ENCODE measurements at regions not wholly inside any gene's neighbourhood (a gene's known extent, or its start where the extent isn't known, plus 50 kb on each side); places are given as distances from the start of the nearest gene placed in this dataset.
"Not testable (repeated sequence)": the region's sequence is repeated elsewhere in the genome, so short reads cannot be mapped to it uniquely, and the experiment has no call there.

DNA sequence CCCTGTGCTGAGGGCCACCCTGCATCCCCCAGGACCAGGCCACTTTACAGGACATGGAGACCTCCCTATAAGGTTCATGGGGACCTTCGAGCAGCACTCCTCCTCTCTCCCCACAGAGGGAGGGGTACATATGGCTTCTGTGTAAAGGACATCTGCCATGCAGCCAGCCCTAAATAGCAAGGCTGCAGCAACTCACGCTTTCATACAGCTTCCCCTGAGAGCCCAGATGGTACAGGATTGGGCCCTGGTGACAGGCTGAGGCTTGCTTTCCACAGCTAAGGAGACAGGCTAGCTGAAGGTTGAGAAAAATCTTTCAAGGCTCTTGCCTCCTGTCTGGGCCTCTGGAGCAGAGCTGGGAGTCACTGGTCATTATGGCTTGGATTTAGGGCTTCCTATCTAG is 147.0 kb upstream of the ZNF366 start:
- peaks cover 7% of the 10 kb centered on the region for H3K27me3 Mint-ChIP-seq
- no peaks in the 10 kb centered on the region for H3K4me1 Mint-ChIP-seq
- H3K27ac Mint-ChIP-seq = no peak overlapping the region
- H3K9me3 Mint-ChIP-seq = no peaks in the 10 kb centered on the region
- DNase-seq (ENCODE audit: low spot score in 2 of 2) (no peak), ATAC-seq (ENCODE audit: low read depth) (no peak)
- H3K36me3 Mint-ChIP-seq = no peaks in the 10 kb centered on the region
- H3K4me3 Mint-ChIP-seq = no peak overlapping the region

DNA sequence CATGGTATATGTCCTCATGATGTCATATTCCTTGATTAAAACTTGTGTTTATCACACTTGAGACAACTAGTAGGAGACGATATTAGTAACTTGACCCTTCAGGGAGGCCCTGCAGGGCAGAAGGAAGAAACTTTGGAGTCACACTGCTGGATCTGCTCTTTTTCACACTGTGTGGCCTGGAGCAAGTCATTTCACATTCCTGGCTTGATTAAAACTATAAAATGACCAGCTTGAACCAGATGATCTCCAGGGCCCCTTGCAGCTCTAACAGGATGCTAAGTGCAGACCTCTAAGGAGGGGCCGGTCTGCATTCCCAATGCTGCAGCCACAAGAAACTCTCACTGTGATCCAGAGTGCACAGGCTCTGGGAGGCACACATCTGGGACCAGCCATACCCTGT is 146.4 kb upstream of the ZNF366 start:
- Mint-ChIP-seq H3K27me3 (peaks cover 7% of the 10 kb centered on the region), H3K4me3 (no peak overlapping the region)
- no peak for ATAC-seq (ENCODE audit: low read depth)

DNA sequence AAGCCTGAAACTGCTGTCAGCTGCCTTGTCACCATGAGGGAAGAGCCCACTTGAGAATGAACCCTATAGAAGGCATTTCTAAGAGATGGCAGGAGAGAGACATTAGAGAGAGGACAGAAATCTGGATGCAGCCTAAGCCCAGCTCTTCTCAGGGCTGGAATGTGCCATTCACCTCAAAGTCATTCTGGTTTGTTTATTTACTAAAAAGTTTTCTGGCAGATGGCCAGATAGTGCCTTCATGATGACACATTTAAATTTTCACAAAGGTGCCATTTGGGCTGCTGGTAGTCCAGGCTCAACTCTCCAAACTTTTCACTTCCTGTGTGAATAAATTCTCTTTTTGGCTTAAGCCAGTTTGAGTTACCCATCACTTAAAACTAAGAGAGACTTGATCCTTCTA is 144.6 kb upstream of the ZNF366 start:
- no peak for DNase-seq (ENCODE audit: low spot score in 2 of 2)
- ATAC-seq (ENCODE audit: low read depth) = no peak
- no peaks in the 10 kb centered on the region for H3K36me3 Mint-ChIP-seq
- H3K27me3 Mint-ChIP-seq = peaks cover 7% of the 10 kb centered on the region
- no peaks in the 10 kb centered on the region for H3K4me1 Mint-ChIP-seq
- H3K27ac Mint-ChIP-seq = no peak overlapping the region
- no peaks in the 10 kb centered on the region for H3K9me3 Mint-ChIP-seq
- H3K4me3 Mint-ChIP-seq = no peak overlapping the region

More for the DNA sequence above, 146.4 kb upstream of the ZNF366 start:
- H3K4me1 Mint-ChIP-seq = no peaks in the 10 kb centered on the region
- H3K36me3 Mint-ChIP-seq = no peaks in the 10 kb centered on the region
- no peaks in the 10 kb centered on the region for H3K9me3 Mint-ChIP-seq
- DNase-seq (ENCODE audit: low spot score in 2 of 2) = no peak
- H3K27ac Mint-ChIP-seq = no peak overlapping the region

DNA sequence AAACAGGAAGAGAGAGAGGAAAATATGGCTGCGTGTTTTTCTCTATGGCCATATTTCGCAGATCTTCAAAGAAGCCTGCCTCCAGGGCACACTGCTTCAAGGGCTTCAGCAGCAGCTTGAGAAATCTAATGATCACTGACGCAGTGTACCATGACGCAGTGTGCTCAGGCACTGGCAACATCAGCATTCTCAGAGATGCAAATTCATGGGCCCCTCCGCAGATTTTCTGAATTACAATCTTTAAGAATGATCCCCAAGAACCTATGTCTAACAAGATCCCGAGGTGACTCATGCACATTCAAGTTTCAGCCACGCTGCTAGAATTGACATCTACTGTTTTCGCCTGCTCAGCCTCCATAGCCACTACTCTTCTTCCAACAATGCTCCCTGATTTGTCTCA is 143.9 kb upstream of the ZNF366 start:
- H3K4me3 Mint-ChIP-seq = no peak overlapping the region
- no peak overlapping the region for H3K27ac Mint-ChIP-seq
- H3K9me3 Mint-ChIP-seq = no peaks in the 10 kb centered on the region
- no peaks in the 10 kb centered on the region for H3K36me3 Mint-ChIP-seq
- DNase-seq (ENCODE audit: low spot score in 2 of 2) (no peak), ATAC-seq (ENCODE audit: low read depth) (no peak)
- H3K27me3 Mint-ChIP-seq = peaks cover 6% of the 10 kb centered on the region
- no peaks in the 10 kb centered on the region for H3K4me1 Mint-ChIP-seq

DNA sequence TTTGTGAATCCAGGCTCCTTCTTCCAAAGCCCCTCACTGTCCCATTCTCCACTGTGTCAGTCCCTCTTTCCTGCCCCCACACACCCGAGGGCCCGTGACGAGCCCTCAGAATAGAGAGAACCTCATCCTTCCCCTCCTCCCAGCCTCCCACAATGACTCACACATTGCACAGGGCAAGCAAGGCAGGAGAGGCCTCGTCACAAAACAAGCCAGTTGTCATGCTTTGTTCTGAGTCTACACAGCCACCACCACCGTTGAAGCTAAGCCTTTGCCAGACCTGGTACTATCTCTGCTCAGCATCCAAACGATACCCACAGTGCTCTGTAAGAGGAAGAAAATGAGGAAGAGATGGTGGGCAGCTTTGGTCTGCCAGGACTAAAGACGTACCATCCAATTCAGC is 142.2 kb upstream of the ZNF366 start:
- H3K27ac Mint-ChIP-seq = no peak overlapping the region
- no peaks in the 10 kb centered on the region for H3K36me3 Mint-ChIP-seq
- H3K4me1 Mint-ChIP-seq = no peaks in the 10 kb centered on the region
- ATAC-seq (ENCODE audit: low read depth) (no peak), DNase-seq (ENCODE audit: low spot score in 2 of 2) (no peak)
- no peak overlapping the region for H3K4me3 Mint-ChIP-seq
- H3K27me3 Mint-ChIP-seq = peaks cover 6% of the 10 kb centered on the region
- H3K9me3 Mint-ChIP-seq = no peaks in the 10 kb centered on the region

DNA sequence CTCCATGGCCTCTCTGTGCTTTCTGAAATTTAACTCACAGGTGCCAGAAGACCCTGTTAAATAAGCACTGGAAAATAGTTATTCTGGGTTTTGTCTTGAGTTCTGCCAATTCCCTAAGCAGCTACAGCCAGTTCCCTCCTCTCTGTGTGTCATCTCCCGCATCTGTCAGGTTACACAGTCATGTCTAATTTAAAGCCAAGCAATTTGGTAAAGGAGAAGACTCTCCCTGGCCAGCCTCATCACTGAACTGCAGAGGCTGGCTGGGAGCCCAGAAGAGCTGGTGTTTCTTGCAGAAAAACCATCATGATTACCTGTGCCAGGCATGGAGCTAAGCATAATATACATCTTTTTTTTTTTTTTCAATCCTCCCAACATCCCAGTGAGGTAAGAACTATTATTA is 141.3 kb upstream of the ZNF366 start:
- Mint-ChIP-seq H3K4me3 (no peak overlapping the region), H3K27me3 (peaks cover 6% of the 10 kb centered on the region), H3K9me3 (no peaks in the 10 kb centered on the region), H3K4me1 (no peaks in the 10 kb centered on the region), H3K36me3 (no peaks in the 10 kb centered on the region), H3K27ac (no peak overlapping the region)
- ATAC-seq (ENCODE audit: low read depth) = no peak
- DNase-seq (ENCODE audit: low spot score in 2 of 2) = no peak

DNA sequence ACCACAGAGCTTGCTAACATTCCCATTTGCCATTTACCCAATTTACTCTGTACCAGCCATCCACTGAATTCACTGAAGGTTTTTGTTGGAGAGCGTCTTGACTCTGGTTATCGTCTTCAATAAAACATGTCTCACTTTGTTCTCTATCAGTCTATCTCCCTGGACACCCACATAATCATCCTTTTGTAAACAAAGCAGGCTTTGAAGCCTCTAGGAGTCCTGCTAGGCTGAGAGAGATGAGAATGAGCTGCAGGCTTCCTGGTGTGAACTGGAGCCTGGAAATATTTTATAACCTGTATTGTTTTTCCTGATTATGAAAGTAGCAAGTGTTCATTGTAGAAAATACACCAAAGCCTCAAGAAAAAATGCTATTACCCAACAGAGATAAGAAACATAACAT is 140.6 kb upstream of the ZNF366 start:
- Mint-ChIP-seq H3K9me3 (no peaks in the 10 kb centered on the region), H3K4me3 (no peak overlapping the region), H3K27ac (no peak overlapping the region), H3K4me1 (no peaks in the 10 kb centered on the region), H3K36me3 (no peaks in the 10 kb centered on the region), H3K27me3 (peaks cover 6% of the 10 kb centered on the region)
- DNase-seq (ENCODE audit: low spot score in 2 of 2) (no peak), ATAC-seq (ENCODE audit: low read depth) (no peak)

DNA sequence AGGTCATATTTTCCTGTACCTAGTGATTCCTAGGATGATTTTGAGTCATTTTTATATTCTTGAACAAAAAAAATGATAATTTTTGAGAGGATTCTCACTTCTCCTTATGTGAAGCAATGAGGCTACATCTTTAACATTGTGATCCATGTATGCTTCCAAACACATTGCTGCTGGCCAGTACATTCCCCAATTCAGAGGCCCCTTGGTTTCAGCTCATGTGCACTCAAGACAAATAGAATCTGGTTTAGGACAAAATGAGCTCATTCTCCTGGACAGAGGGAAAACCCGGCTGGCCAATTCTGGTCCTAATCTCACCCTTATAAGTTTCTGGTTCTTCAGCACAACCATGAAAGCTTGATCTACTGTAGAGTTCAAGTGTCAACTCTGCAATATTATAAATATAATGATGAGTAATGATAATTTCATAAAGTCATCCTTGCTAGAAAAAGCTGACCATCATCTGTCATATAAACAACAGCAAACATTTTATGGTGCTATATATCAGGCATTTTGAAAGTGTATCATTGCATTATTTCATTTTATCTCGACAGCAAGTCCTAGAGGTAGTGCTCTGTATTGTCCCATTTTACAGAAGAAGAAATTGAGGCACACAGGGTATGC is 139.1 kb upstream of the ZNF366 start:
- Mint-ChIP-seq H3K9me3 (no peaks in the 10 kb centered on the region), H3K36me3 (no peaks in the 10 kb centered on the region), H3K4me3 (no peak overlapping the region), H3K4me1 (no peaks in the 10 kb centered on the region), H3K27me3 (peaks cover under 1% of the 10 kb centered on the region), H3K27ac (no peak overlapping the region)
- DNase-seq (ENCODE audit: low spot score in 2 of 2) (no peak), ATAC-seq (ENCODE audit: low read depth) (no peak)

DNA sequence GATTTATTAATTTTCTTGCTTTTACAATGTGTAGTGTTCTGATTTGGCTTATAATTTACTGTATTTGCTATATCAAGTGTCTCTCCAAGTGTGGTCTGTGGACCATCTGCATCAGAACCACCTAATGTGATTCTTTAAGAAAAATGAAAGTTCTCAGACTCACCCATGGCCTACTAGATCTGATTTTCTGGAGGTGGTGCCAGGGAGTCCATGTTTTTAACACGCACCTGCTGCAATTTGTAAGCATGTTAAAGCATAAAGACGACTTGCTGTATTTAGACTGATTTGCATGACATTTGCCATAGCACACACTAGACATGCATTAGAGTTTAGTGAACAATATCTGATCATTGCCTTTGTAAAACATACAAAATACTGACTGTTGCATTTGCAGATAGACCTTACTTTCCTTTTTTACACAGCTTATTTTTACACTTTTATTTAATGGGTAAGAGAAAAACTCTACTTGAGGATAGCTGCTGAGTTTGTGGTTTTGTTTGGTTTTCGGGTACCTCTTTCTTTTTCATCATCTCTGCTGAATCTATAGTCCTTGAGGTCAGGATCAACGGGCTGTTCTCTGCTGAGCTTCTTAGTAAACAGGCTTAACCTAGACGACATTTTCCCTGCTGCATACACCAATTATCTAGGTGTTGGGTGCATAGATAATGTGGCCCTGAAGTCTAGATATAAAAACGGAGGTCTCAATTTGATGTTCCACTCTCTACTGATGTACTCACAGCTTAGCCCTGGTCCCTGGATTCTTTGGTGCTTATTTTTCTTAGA is 138.0 kb upstream of the ZNF366 start:
- no peaks in the 10 kb centered on the region for H3K27me3 Mint-ChIP-seq
- H3K36me3 Mint-ChIP-seq = no peaks in the 10 kb centered on the region
- H3K27ac Mint-ChIP-seq = no peak overlapping the region
- H3K9me3 Mint-ChIP-seq = no peaks in the 10 kb centered on the region
- H3K4me1 Mint-ChIP-seq = no peaks in the 10 kb centered on the region
- no peak overlapping the region for H3K4me3 Mint-ChIP-seq
- ATAC-seq (ENCODE audit: low read depth) (no peak), DNase-seq (ENCODE audit: low spot score in 2 of 2) (no peak)

DNA sequence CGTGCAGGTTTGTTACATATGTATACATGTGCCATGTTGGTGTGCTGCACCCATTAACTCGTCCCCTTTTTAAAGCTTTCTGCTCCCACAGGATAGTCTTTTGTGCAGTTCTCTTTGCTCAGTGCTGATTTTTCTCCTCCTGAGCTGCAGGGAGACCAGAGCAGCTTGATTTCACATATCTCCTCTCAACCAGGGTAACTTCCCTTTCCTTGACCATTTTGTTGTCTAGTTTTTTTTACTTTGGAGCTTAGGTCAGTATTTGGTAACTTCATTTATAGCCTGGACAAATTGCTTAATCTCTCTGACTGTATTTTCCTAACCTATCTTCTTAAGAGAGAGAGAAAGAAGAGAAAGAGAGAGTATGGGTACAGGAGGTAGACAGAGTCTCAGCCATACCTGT is 137.1 kb upstream of the ZNF366 start:
- Mint-ChIP-seq H3K4me1 (no peaks in the 10 kb centered on the region), H3K4me3 (no peak overlapping the region), H3K27me3 (no peaks in the 10 kb centered on the region)

DNA sequence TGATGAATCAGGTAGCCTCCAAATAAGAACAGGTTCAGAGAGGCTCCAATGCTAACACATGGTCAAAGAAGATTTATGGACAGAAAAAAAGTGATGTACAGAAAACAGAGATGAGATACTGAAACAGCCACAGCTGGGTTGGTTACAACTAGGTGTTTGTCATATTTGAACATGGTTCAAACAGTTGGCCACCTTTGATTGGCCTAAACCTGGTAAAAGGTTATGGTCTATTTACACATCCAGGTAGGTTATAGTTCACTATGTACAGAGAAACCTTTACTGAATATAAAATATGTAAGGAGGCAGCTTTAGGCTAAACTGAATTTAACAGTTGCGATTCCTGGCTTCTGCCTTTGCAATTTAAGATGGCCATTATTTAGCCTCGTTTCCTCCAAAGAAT is 134.0 kb upstream of the ZNF366 start:
- ATAC-seq (ENCODE audit: low read depth) = no peak
- H3K27ac Mint-ChIP-seq = no peak overlapping the region
- H3K4me1 Mint-ChIP-seq = no peaks in the 10 kb centered on the region
- H3K27me3 Mint-ChIP-seq = peaks cover 2% of the 10 kb centered on the region
- no peaks in the 10 kb centered on the region for H3K9me3 Mint-ChIP-seq
- H3K4me3 Mint-ChIP-seq = no peak overlapping the region
- H3K36me3 Mint-ChIP-seq = no peaks in the 10 kb centered on the region
- DNase-seq (ENCODE audit: low spot score in 2 of 2) = no peak

More for the DNA sequence above, 137.1 kb upstream of the ZNF366 start:
- DNase-seq (ENCODE audit: low spot score in 2 of 2) = no peak
- Mint-ChIP-seq H3K27ac (no peak overlapping the region), H3K36me3 (no peaks in the 10 kb centered on the region), H3K9me3 (no peaks in the 10 kb centered on the region)
- ATAC-seq (ENCODE audit: low read depth) = no peak

DNA sequence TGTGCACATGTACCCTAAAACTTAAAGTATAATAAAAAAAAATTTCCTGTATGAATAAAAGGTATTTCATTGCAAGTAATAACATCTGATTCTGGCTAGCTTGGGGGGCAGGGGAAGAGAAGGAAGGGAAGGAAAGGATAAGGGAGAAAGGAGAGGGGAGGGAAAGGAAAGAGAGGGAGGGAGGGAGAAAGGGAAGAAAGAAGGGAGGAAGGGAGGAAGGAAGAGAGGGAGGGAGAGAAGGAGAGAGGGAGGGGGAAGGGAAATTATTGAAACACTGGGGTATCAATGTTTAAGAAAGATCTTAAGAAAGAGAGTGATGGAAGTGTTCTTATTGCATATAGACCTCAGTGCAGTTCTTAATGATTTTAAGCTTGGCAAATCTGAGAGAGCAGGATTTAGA is 129.8 kb upstream of the ZNF366 start:
- Mint-ChIP-seq H3K36me3 (no peaks in the 10 kb centered on the region), H3K9me3 (no peaks in the 10 kb centered on the region), H3K4me1 (no peaks in the 10 kb centered on the region), H3K27me3 (peaks cover 9% of the 10 kb centered on the region), H3K27ac (no peak overlapping the region), H3K4me3 (no peak overlapping the region)
- no peak for ATAC-seq (ENCODE audit: low read depth)
- no peak for DNase-seq (ENCODE audit: low spot score in 2 of 2)

DNA sequence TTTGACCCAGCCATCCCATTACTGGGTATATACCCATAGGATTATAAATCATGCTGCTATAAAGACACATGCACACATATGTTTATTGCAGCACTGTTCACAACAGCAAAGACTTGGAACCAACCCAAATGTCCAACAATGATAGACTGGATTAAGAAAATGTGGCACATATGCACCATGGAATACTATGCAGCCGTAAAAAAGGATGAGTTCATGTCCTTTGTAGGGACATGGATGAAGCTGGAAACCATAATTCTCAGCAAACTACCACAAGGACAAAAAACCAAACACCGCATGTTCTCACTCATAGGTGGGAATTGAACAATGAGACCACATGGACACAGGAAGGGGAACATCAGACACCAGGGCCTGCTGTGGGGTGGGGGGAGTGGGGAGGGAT is 129.4 kb upstream of the ZNF366 start:
- not testable (repeated sequence) for H3K4me1 Mint-ChIP-seq; H3K36me3 Mint-ChIP-seq; ATAC-seq (ENCODE audit: low read depth); H3K4me3 Mint-ChIP-seq; H3K27ac Mint-ChIP-seq; DNase-seq (ENCODE audit: low spot score in 2 of 2); H3K9me3 Mint-ChIP-seq
- peaks cover 10% of the 10 kb centered on the region for H3K27me3 Mint-ChIP-seq

DNA sequence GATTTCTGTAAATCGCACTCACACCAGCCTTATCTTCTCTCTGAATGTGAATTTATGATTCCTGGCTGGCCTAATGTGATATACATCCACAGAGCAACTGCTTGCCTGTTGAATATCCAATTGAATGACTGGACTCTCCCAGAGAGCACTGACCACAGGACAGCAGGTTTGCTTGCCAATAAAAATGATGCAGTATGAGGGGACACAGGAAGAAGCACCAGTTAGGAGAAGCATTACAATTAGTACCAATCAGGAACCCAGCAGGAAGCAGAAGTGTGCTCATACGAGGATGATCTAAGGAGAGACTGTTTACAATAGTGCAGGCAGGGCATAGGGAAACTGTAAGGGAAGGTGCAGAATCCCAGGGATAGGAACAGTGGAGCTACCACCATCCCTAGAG is 127.2 kb upstream of the ZNF366 start:
- ATAC-seq (ENCODE audit: low read depth) (no peak), DNase-seq (ENCODE audit: low spot score in 2 of 2) (no peak)
- H3K36me3 Mint-ChIP-seq = no peaks in the 10 kb centered on the region
- H3K4me3 Mint-ChIP-seq = no peak overlapping the region
- no peak overlapping the region for H3K27ac Mint-ChIP-seq
- no peaks in the 10 kb centered on the region for H3K9me3 Mint-ChIP-seq
- no peaks in the 10 kb centered on the region for H3K4me1 Mint-ChIP-seq
- H3K27me3 Mint-ChIP-seq = peaks cover 11% of the 10 kb centered on the region

DNA sequence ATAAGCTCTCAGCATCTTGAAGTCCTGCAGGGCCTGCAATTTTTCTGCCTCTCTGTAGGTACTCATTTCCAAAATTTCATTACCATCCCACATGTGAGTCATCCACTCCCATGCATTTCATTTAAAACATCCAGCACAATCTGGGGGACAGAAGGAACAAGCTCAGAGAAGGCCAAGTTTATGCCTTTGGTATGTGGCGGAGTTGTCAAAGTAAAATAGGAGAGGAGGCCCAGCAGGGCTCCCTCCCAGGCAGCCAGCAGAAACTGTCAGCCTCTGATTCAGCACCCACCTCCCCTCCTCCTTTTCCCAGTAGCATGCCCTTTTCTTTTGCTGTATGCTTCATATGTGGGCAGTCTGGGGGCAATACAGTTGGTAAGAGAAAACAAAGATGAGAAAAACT is 126.4 kb upstream of the ZNF366 start:
- DNase-seq (ENCODE audit: low spot score in 2 of 2) (no peak), ATAC-seq (ENCODE audit: low read depth) (no peak)
- Mint-ChIP-seq H3K4me1 (peaks cover 3% of the 10 kb centered on the region), H3K9me3 (no peaks in the 10 kb centered on the region), H3K27ac (no peak overlapping the region), H3K27me3 (peaks cover 11% of the 10 kb centered on the region), H3K4me3 (no peak overlapping the region), H3K36me3 (no peaks in the 10 kb centered on the region)
